NCI-H345 treated with DMSO at 0.1 percent for 48 hours (cell line): ENCODE measurements at regions not wholly inside any gene's neighbourhood (a gene's known extent, or its start where the extent isn't known, plus 50 kb on each side); places are given as distances from the start of the nearest gene placed in this dataset.
"Not testable (repeated sequence)": the region's sequence is repeated elsewhere in the genome, so short reads cannot be mapped to it uniquely, and the experiment has no call there.

Source experiments
- DNase-seq: peaks from one replicate; lab custom pipeline; 2025; ENCODE audit not compliant: unreplicated experiment; lab: John Stamatoyannopoulos, UW

- no peak for DNase-seq
Observed at GRCh38 chr4:60814549-60814948, 385.6 kb upstream of the ADGRL3 start.

GRCh38 chr4:60817609-60818008, 382.5 kb upstream of the ADGRL3 start:
- DNase-seq, result no peak

DNA sequence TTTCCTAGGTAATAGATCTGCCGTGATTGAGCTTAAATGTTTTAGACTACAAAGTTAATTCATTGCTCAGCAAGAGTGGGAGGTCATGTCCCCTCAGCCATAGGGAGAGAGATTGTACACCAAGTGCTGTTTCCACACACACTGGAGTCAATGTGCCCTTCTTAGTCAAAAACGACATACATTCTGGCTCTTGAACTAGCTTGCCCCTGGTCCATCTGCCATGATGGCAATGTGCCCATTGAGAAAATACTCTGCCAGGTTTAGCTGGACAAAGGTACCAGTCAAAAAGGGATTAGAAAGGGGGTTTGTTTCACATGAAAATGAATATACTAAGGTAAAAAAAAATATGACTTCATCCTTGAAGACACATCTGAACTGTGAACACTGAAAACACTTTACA, 377.1 kb upstream of the ADGRL3 start:
- no peak for DNase-seq

DNA sequence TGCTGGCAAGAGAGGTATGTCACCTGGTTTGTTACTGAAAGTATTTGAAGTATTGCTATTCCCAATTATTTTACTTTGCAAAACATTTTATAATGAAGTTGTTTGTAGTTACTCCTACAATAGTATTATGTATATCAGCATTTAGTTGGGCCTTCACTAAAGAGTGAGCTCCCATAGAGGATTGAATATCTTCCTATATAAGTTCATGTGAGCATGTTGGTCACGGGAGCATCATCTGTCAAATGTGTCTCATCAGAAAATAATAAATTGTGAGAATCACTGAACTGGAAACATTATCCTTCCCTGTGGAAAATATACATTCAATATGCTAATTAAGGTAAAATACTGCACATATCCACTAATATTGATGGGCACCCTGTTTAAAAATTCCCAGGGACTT, 360.1 kb upstream of the ADGRL3 start:
- DNase-seq, result no peak

- no peak for DNase-seq
Observed at GRCh38 chr4:60846678-60847077, 353.4 kb upstream of the ADGRL3 start.

GRCh38 chr4:60847614-60848013, 352.5 kb upstream of the ADGRL3 start:
- DNase-seq, result no peak

- DNase-seq, result no peak
Observed at GRCh38 chr4:60857130-60857753, 342.9 kb upstream of the ADGRL3 start.

DNA sequence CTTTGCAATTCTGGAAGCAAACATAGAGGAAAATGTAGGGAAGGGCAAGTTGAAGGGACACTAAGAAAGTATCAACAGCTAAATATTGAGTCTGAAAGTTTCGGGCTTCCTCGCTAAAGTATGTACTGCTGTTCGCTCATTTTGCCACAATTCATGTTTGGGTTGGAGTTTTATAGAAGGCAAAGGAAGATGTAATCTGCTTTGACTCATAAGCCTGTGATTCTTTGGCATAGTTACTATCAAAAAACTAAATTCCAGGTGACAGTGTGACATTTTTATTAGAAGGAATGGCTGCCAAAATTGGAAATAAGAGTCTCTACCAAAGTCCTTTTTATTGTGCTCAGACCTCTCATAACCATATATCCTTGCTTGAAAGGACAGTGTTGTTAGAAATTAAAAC, 336.7 kb upstream of the ADGRL3 start:
- no peak for DNase-seq

DNA sequence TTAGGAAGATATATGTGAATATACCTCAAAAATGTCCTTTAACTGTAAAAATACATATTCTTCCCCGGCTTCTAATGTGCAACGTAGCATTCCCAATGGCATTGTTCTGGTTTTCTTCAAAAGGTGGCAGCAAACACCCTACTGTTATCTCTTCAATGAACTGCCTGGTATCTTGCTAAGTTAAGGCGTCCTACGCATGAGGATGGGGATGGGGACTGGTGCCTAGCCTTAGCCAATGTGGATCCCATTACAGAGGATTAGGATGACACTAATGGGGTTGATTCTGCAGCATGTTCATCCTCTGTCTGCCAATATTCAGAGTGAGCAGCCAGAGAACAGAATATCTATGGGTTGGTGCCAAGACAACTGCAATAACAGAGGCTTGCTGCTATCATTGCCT, 334.9 kb upstream of the ADGRL3 start:
- DNase-seq, result no peak

- DNase-seq, result no peak
Observed at GRCh38 chr4:60868232-60868960, 331.7 kb upstream of the ADGRL3 start.

- DNase-seq, result no peak
Observed at GRCh38 chr4:60879135-60879701, 320.9 kb upstream of the ADGRL3 start.

- no peak for DNase-seq
Observed at GRCh38 chr4:60884587-60884986, 315.5 kb upstream of the ADGRL3 start.

DNA sequence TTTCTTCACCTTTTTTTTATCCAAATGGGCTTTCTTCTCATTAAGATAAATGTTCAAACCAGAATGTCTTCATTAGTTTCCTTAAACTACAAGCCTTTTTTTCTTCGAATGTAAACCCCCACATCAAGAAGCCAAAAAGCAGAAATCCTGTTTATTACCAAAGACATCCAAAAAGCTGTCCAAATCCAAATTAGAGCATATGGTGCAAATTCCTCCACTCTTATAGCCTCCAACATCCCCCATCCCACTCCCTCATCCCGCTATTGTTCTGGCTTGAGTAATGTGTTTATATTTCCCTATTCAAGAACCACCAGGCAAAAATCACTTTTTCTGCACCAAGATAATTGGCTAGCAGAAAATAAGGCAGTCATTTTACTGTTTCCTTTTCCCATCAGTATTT, 315.1 kb upstream of the ADGRL3 start:
- DNase-seq, result no peak

GRCh38 chr4:60890743-60891142, 309.4 kb upstream of the ADGRL3 start:
- no peak for DNase-seq

DNA sequence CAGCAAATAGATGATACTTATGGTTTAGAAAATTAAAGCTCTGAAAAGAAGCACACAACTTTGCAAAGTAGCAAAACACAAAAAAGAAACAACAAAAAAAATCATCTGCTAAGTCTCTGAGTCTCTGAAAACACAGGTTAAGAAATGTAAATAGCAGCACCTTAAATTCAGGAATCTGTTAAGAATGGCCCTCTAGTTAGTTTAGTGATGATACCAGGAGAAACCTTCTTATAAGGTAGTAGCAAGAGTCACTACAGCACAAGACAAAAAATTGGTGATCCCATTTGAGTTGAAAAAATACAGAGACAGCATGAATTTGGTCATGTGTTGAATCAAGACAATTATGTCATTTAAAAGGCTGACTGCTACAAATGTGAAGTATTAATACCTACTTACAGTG, 308.2 kb upstream of the ADGRL3 start:
- no peak for DNase-seq

GRCh38 chr4:60897415-60897814, 302.7 kb upstream of the ADGRL3 start:
- no peak for DNase-seq

- DNase-seq, result no peak
Observed at GRCh38 chr4:60905162-60905561, 295.0 kb upstream of the ADGRL3 start.

DNA sequence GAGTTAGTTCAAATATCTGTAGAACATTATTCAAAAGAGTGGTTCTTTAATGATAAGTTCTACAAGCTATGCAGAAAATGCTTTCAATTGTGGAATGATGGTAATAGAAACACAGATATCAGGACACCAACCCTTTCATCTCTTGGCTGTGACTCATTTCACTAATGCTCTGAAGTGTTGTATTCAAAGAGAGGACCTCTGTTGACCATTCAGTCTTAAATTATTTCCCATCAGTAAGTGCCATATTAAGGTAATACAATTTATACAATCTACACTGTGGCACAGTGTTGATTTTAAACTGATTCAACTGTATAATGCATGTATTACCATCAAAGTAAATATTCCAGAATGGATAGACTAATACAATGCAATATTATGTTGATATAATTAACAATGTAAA, 289.0 kb upstream of the ADGRL3 start:
- no peak for DNase-seq

GRCh38 chr4:60913002-60913401, 287.1 kb upstream of the ADGRL3 start:
- no peak for DNase-seq

- no peak for DNase-seq
Observed at GRCh38 chr4:60913671-60914070, 286.5 kb upstream of the ADGRL3 start.

DNA sequence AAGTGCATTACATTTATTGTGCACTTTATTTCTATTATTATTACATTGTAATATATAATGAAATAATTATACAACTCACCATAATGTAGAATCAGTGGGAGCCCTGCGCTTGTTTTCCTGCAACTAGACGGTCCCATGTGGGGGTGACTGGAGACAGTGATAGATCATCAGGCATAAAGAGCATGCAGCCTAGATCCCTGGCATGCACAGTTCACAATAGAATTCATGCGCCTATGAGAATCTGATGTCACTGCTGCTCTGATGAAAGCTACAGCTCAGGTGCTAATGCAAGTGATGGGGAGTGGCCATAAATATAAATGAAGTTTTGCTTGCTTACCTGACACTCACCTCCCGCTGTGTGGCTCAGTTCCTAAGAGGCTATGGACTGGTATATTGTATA, 278.4 kb upstream of the ADGRL3 start:
- DNase-seq, result not testable (repeated sequence)

GRCh38 chr4:60923075-60923474, 277.1 kb upstream of the ADGRL3 start:
- DNase-seq, result peak; percentile 13

DNA sequence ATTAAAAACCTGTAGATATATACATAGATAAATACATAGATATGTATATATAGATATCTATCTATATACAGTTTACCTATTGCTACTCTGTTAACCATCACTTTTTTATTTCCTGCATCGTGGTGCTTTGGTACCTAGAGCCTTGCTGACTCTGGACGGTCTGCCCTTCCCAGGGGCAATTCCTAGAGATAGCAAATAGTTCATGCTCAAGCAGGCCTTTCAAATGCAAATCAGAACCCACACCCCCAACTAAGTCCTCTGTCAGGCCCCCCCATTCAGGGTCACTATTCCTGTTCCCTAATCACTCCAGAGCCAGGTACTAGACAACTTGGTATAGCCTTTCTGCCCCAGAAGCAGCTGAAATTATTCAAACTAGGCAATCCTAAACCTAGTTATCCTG, 273.5 kb upstream of the ADGRL3 start:
- DNase-seq, result no peak
